H9 (cell line): ENCODE measurements at regions not wholly inside any gene's neighbourhood (a gene's known extent, or its start where the extent isn't known, plus 50 kb on each side); places are given as distances from the start of the nearest gene placed in this dataset.

Experiments
- DNase-seq: peaks from one replicate; pipeline ENCODE4 v3.0.0-alpha.2; 2017
- H2AFZ ChIP-seq: one replicate; pipeline ENCODE4 v1.6.1; 2013; ENCODE audit warnings: mild to moderate bottlenecking, low read length, control low read depth, moderate library complexity
- H2AK5ac ChIP-seq: 2 replicates; pipeline ENCODE4 v1.6.1; 2013; ENCODE audit warnings: low read length, control low read depth, mixed read lengths; ENCODE audit not compliant: insufficient read length
- H2BK120ac ChIP-seq: one replicate; pipeline ENCODE4 v1.6.1; 2013; ENCODE audit warnings: low read depth, mild to moderate bottlenecking, low read length, control low read depth, inconsistent platforms; ENCODE audit not compliant: poor library complexity, severe bottlenecking
- H2BK12ac ChIP-seq: 2 replicates; pipeline ENCODE4 v1.6.1; 2013; ENCODE audit warnings: low read length, control low read depth, mixed read lengths, low read depth; ENCODE audit not compliant: insufficient read length
- H2BK15ac ChIP-seq: 2 replicates; pipeline ENCODE4 v1.6.1; 2013; ENCODE audit warnings: low read depth, low read length, control low read depth
- H2BK20ac ChIP-seq: one replicate; pipeline ENCODE4 v1.6.1; 2013; ENCODE audit warnings: low read depth, mild to moderate bottlenecking, low read length, control low read depth, inconsistent platforms; ENCODE audit not compliant: poor library complexity, severe bottlenecking
- H2BK5ac ChIP-seq: 2 replicates; pipeline ENCODE4 v1.6.1; 2013; ENCODE audit warnings: low read length, control low read depth, mixed read lengths; ENCODE audit not compliant: insufficient read length
- H3K14ac ChIP-seq: 2 replicates; pipeline ENCODE4 v1.6.1; 2013; ENCODE audit warnings: low read length, control low read depth; ENCODE audit not compliant: insufficient read depth
- H3K18ac ChIP-seq: 2 replicates; pipeline ENCODE4 v1.6.1; 2013; ENCODE audit warnings: low read depth, mild to moderate bottlenecking, mixed read lengths, low read length, control low read depth; ENCODE audit not compliant: insufficient read length
- H3K23ac ChIP-seq: 2 replicates; pipeline ENCODE4 v1.6.1; 2013; ENCODE audit warnings: low read length, control low read depth, mixed read lengths, low read depth; ENCODE audit not compliant: insufficient read length
- H3K23me2 ChIP-seq: 2 replicates; pipeline ENCODE4 v1.6.1; 2013; ENCODE audit warnings: low read depth, mild to moderate bottlenecking, mixed read lengths, low read length, control low read depth; ENCODE audit not compliant: insufficient read length, poor library complexity, severe bottlenecking
- H3K27ac ChIP-seq: 2 replicates; pipeline ENCODE4 v1.5.1; 2013; ENCODE audit warnings: low read length, control low read depth, mixed read lengths, low read depth; ENCODE audit not compliant: insufficient read length
- H3K27me3 ChIP-seq: 2 replicates; pipeline ENCODE4 v1.6.1; 2013; ENCODE audit warnings: low read length, control low read depth, inconsistent platforms; ENCODE audit not compliant: insufficient read depth
- H3K4ac ChIP-seq: 2 replicates; pipeline ENCODE4 v1.6.1; 2013; ENCODE audit warnings: low read depth, mild to moderate bottlenecking, control low read depth, inconsistent platforms, low read length, moderate library complexity
- H3K4me1 ChIP-seq: 2 replicates; pipeline ENCODE4 v1.6.1; 2013; ENCODE audit warnings: low read length, control low read depth, inconsistent platforms; ENCODE audit not compliant: insufficient read depth
- H3K4me2 ChIP-seq: 2 replicates; pipeline ENCODE4 v1.6.1; 2013; ENCODE audit warnings: low read length, control low read depth, mixed read lengths; ENCODE audit not compliant: insufficient read length, insufficient read depth
- H3K56ac ChIP-seq: 2 replicates; pipeline ENCODE4 v1.6.1; 2013; ENCODE audit warnings: low read depth, mild to moderate bottlenecking, mixed read lengths, low read length, control low read depth; ENCODE audit not compliant: insufficient read length
- H3K79me1 ChIP-seq: 2 replicates; pipeline ENCODE4 v1.6.1; 2013; ENCODE audit warnings: low read depth, mild to moderate bottlenecking, moderate library complexity, low read length, control low read depth, inconsistent platforms; ENCODE audit not compliant: insufficient read depth, poor library complexity, severe bottlenecking
- H3K79me2 ChIP-seq: 2 replicates; pipeline ENCODE4 v1.6.1; 2013; ENCODE audit warnings: low read length, control low read depth, inconsistent platforms; ENCODE audit not compliant: insufficient read depth
- H3K9ac ChIP-seq: 2 replicates; pipeline ENCODE4 v1.6.1; 2013; ENCODE audit warnings: low read length, control low read depth, mixed read lengths; ENCODE audit not compliant: insufficient read length; ENCODE audit errors: extremely low read depth
- H3K9me3 ChIP-seq: one replicate; pipeline ENCODE4 v1.6.1; 2013; ENCODE audit warnings: low read depth, low read length, inconsistent platforms; ENCODE audit not compliant: control insufficient read depth
- H3T11ph ChIP-seq: one replicate; pipeline ENCODE4 v1.6.1; 2013; ENCODE audit warnings: mild to moderate bottlenecking, low read length, control low read depth, inconsistent platforms
- H4K20me1 ChIP-seq: one replicate; pipeline ENCODE4 v1.6.1; 2013; ENCODE audit not compliant: control insufficient read depth, insufficient read length, insufficient read depth
- H4K5ac ChIP-seq: 2 replicates; pipeline ENCODE4 v1.6.1; 2013; ENCODE audit warnings: low read depth, mild to moderate bottlenecking, mixed read lengths, low read length, control low read depth; ENCODE audit not compliant: insufficient read length
- H4K8ac ChIP-seq: replicated peaks from 2 replicates; pipeline ENCODE4 v1.6.1; 2013; ENCODE audit warnings: low read length, control low read depth, mixed read lengths, low read depth; ENCODE audit not compliant: insufficient read length
- H4K91ac ChIP-seq: 2 replicates; pipeline ENCODE4 v1.6.1; 2013; ENCODE audit warnings: low read depth, mild to moderate bottlenecking, moderate library complexity, mixed read lengths, low read length, control low read depth; ENCODE audit not compliant: insufficient read length
- H3K27ac Mint-ChIP-seq, 3 experiments: 2 replicates in 2 of 3; 3 replicates in 1 of 3; pipeline ENCODE4 v1.8.0; 2020 to 2021; ENCODE audit warnings: mixed read lengths in 3 of 3, mild to moderate bottlenecking in 1 of 3, moderate library complexity in 1 of 3
- H3K27me3 Mint-ChIP-seq: 2 replicates; pipeline ENCODE4 v1.8.0; 2021; ENCODE audit warnings: low read depth, mild to moderate bottlenecking, moderate library complexity, mixed read lengths
- H3K36me3 Mint-ChIP-seq, 3 experiments: 2 replicates in 2 of 3; 3 replicates in 1 of 3; pipeline ENCODE4 v1.8.0; 2020 to 2021; ENCODE audit warnings: low read depth in 3 of 3, mixed read lengths in 3 of 3; ENCODE audit not compliant: insufficient read depth in 1 of 3
- H3K4me1 Mint-ChIP-seq, 2 experiments: 2 replicates each; pipeline ENCODE4 v1.8.0; 2020; ENCODE audit warnings: mixed read lengths in 2 of 2
- H3K4me3 Mint-ChIP-seq, 2 experiments: 2 replicates in 1 of 2; 3 replicates in 1 of 2; pipeline ENCODE4 v1.8.0; 2020 to 2021; ENCODE audit warnings: mild to moderate bottlenecking in 2 of 2, mixed read lengths in 2 of 2, moderate library complexity in 1 of 2
- H3K9me3 Mint-ChIP-seq, 2 experiments: 2 replicates in 1 of 2; 3 replicates in 1 of 2; pipeline ENCODE4 v1.8.0; 2020; ENCODE audit warnings: mild to moderate bottlenecking in 2 of 2, mixed read lengths in 2 of 2, moderate library complexity in 1 of 2
- CTCF ChIP-seq: fragments of 200-600 bp; sonication (generic); conservative IDR thresholded peaks from 3 replicates; pipeline ENCODE4 v1.8.0; 2021; ENCODE audit warnings: antibody characterized with exemption, mild to moderate bottlenecking
- WGBS: extraction: QIAGEN DNeasy Blood & Tissue Kit; methylation state at CpG from one replicate; pipeline ENCODE4 v1.1.7; 2013; ENCODE audit warnings: missing lambda C conversion rate, low lambda C conversion rate, mixed read lengths; ENCODE audit not compliant: insufficient read length; ENCODE audit errors: extremely low coverage; 5-methylcytosine and 5-hydroxymethylcytosine counted together

GRCh38 chr22:44404341-44405020, 91.7 kb upstream of the SHISAL1 start:
- no peak overlapping the region for H3K14ac ChIP-seq
- H2BK5ac ChIP-seq, result no peak overlapping the region
- no peak overlapping the region for H2AFZ ChIP-seq
- no peak overlapping the region for H2AK5ac ChIP-seq
- no peak overlapping the region for H2BK20ac ChIP-seq
- no peak overlapping the region for H3K9ac ChIP-seq
- H2BK12ac ChIP-seq, result no peak overlapping the region
- H4K5ac ChIP-seq, result no peak overlapping the region
- no peak overlapping the region for H4K91ac ChIP-seq
- no peaks in the 10 kb centered on the region for H4K20me1 ChIP-seq
- no peak overlapping the region for H3K27ac ChIP-seq
- Mint-ChIP-seq H3K4me3 (no peak overlapping the region), H3K4me1 (peaks cover 18% of the 10 kb centered on the region in 2 experiments), H3K36me3 (no peaks in the 10 kb centered on the region), H3K27me3 (peaks cover 13% of the 10 kb centered on the region), H3K27ac (no peak overlapping the region), H3K9me3 (no peaks in the 10 kb centered on the region; a peak in 1 of 5 replicates)
- no peak overlapping the region for H3K23ac ChIP-seq
- no peak overlapping the region for H2BK120ac ChIP-seq
- H3T11ph ChIP-seq, result no peak overlapping the region
- H3K56ac ChIP-seq, result no peak overlapping the region
- H3K4ac ChIP-seq, result no peak overlapping the region
- H3K79me2 ChIP-seq, result no peaks in the 10 kb centered on the region
- no peaks in the 10 kb centered on the region for H3K27me3 ChIP-seq
- H2BK15ac ChIP-seq, result no peak overlapping the region
- no peaks in the 10 kb centered on the region for H3K79me1 ChIP-seq
- WGBS, result no CpG with 5 or more reads among the region's 16 CpGs
- no peak for DNase-seq
- no peak for TF ChIP-seq CTCF
- H3K23me2 ChIP-seq, result no peaks in the 10 kb centered on the region
- H4K8ac ChIP-seq, result no peak overlapping the region
- H3K4me2 ChIP-seq, result no peak overlapping the region
- no peaks in the 10 kb centered on the region; the same call in 1 of the 2 replicates for H3K4me1 ChIP-seq
- no peaks in the 10 kb centered on the region for H3K9me3 ChIP-seq
- H3K18ac ChIP-seq, result no peak overlapping the region
